T-helper 2 cell treated with Interferon-gamma antibody and Interleukin-4, amounts not matched to agents 5 μg/mL and 100 μg/mL, for 36 hours (primary cell): ENCODE measurements at regions not wholly inside any gene's neighbourhood (a gene's known extent, or its start where the extent isn't known, plus 50 kb on each side); places are given as distances from the start of the nearest gene placed in this dataset.
"Not testable (repeated sequence)": the region's sequence is repeated elsewhere in the genome, so short reads cannot be mapped to it uniquely, and the experiment has no call there.

Source experiments
- DNase-seq: peaks from one replicate; pipeline ENCODE4 v3.0.0; 2021; ENCODE audit warnings: low spot score
- H3K27ac Mint-ChIP-seq: one replicate; pipeline ENCODE4 v1.8.0; 2021; ENCODE audit warnings: mild to moderate bottlenecking, mixed read lengths
- H3K27me3 Mint-ChIP-seq: one replicate; pipeline ENCODE4 v1.8.0; 2021; ENCODE audit warnings: low read depth, mixed read lengths
- H3K36me3 Mint-ChIP-seq: one replicate; pipeline ENCODE4 v1.8.0; 2021; ENCODE audit warnings: low read depth, mixed read lengths
- H3K4me1 Mint-ChIP-seq: one replicate; pipeline ENCODE4 v1.8.0; 2021; ENCODE audit warnings: low read depth, mixed read lengths
- H3K4me3 Mint-ChIP-seq: one replicate; pipeline ENCODE4 v1.8.0; 2022; ENCODE audit warnings: mild to moderate bottlenecking, moderate library complexity, mixed read lengths
- H3K9me3 Mint-ChIP-seq: one replicate; pipeline ENCODE4 v1.8.0; 2021; ENCODE audit warnings: mixed read lengths

- H3K4me1 Mint-ChIP-seq, H3K4me3 Mint-ChIP-seq, H3K27me3 Mint-ChIP-seq, DNase-seq, H3K36me3 Mint-ChIP-seq, H3K27ac Mint-ChIP-seq, H3K9me3 Mint-ChIP-seq: not testable (repeated sequence)
These were observed 238.0 kb downstream of the ZNF621 start for GRCh38 chr3:40762771-40763170.

GRCh38 chr3:40763807-40764206, 239.0 kb downstream of the ZNF621 start:
- Mint-ChIP-seq H3K4me3 (no peak overlapping the region), H3K4me1 (no peaks in the 10 kb centered on the region), H3K27ac (no peak overlapping the region), H3K36me3 (no peaks in the 10 kb centered on the region), H3K27me3 (no peaks in the 10 kb centered on the region), H3K9me3 (peaks cover 6% of the 10 kb centered on the region)
- no peak for DNase-seq

GRCh38 chr3:40764747-40765146, 240.0 kb downstream of the ZNF621 start:
- H3K27ac Mint-ChIP-seq = no peak overlapping the region

GRCh38 chr3:40765884-40766283, 241.1 kb downstream of the ZNF621 start:
- Mint-ChIP-seq H3K4me1 (peaks cover 2% of the 10 kb centered on the region), H3K27ac (no peak overlapping the region), H3K36me3 (no peaks in the 10 kb centered on the region), H3K27me3 (no peaks in the 10 kb centered on the region), H3K9me3 (no peaks in the 10 kb centered on the region), H3K4me3 (no peak overlapping the region)
- DNase-seq = no peak

More at GRCh38 chr3:40764747-40765146, 240.0 kb downstream of the ZNF621 start:
- Mint-ChIP-seq H3K4me3 (no peak overlapping the region), H3K9me3 (peaks cover 6% of the 10 kb centered on the region), H3K27me3 (no peaks in the 10 kb centered on the region), H3K4me1 (no peaks in the 10 kb centered on the region), H3K36me3 (no peaks in the 10 kb centered on the region)
- DNase-seq = no peak

GRCh38 chr3:40766396-40766795, 241.6 kb downstream of the ZNF621 start:
- no peak overlapping the region for H3K27ac Mint-ChIP-seq
- H3K9me3 Mint-ChIP-seq = no peaks in the 10 kb centered on the region
- no peak for DNase-seq
- H3K27me3 Mint-ChIP-seq = no peaks in the 10 kb centered on the region
- H3K36me3 Mint-ChIP-seq = no peaks in the 10 kb centered on the region
- H3K4me1 Mint-ChIP-seq = peaks cover 2% of the 10 kb centered on the region
- no peak overlapping the region for H3K4me3 Mint-ChIP-seq

- no peaks in the 10 kb centered on the region for H3K36me3 Mint-ChIP-seq
- peaks cover 2% of the 10 kb centered on the region for H3K4me1 Mint-ChIP-seq
- H3K27me3 Mint-ChIP-seq = no peaks in the 10 kb centered on the region
- H3K9me3 Mint-ChIP-seq = no peaks in the 10 kb centered on the region
- H3K27ac Mint-ChIP-seq = no peak overlapping the region
- no peak for DNase-seq
- H3K4me3 Mint-ChIP-seq = no peak overlapping the region
These were observed 243.3 kb downstream of the ZNF621 start for GRCh38 chr3:40768046-40768445.

GRCh38 chr3:40768536-40768935, 243.8 kb downstream of the ZNF621 start:
- no peaks in the 10 kb centered on the region for H3K36me3 Mint-ChIP-seq
- no peak overlapping the region for H3K4me3 Mint-ChIP-seq
- peaks cover 2% of the 10 kb centered on the region for H3K4me1 Mint-ChIP-seq
- DNase-seq = no peak
- H3K27me3 Mint-ChIP-seq = no peaks in the 10 kb centered on the region
- H3K27ac Mint-ChIP-seq = no peak overlapping the region
- H3K9me3 Mint-ChIP-seq = no peaks in the 10 kb centered on the region

- H3K36me3 Mint-ChIP-seq = no peaks in the 10 kb centered on the region
- H3K9me3 Mint-ChIP-seq = no peaks in the 10 kb centered on the region
- no peak overlapping the region for H3K27ac Mint-ChIP-seq
- H3K27me3 Mint-ChIP-seq = no peaks in the 10 kb centered on the region
- peaks cover 2% of the 10 kb centered on the region for H3K4me1 Mint-ChIP-seq
- DNase-seq = no peak
- H3K4me3 Mint-ChIP-seq = no peak overlapping the region
These were observed 245.3 kb downstream of the ZNF621 start for GRCh38 chr3:40770061-40770460.

- H3K27ac Mint-ChIP-seq = no peak overlapping the region
- DNase-seq = no peak
- no peak overlapping the region for H3K4me3 Mint-ChIP-seq
- no peaks in the 10 kb centered on the region for H3K27me3 Mint-ChIP-seq
- no peaks in the 10 kb centered on the region for H3K9me3 Mint-ChIP-seq
- peaks cover 2% of the 10 kb centered on the region for H3K4me1 Mint-ChIP-seq
- H3K36me3 Mint-ChIP-seq = no peaks in the 10 kb centered on the region
These were observed 246.4 kb downstream of the ZNF621 start for GRCh38 chr3:40771112-40771511.

- Mint-ChIP-seq H3K4me1 (no peaks in the 10 kb centered on the region), H3K9me3 (no peaks in the 10 kb centered on the region), H3K4me3 (no peak overlapping the region), H3K27ac (no peak overlapping the region), H3K36me3 (no peaks in the 10 kb centered on the region), H3K27me3 (peaks cover 3% of the 10 kb centered on the region)
- no peak for DNase-seq
These were observed 254.3 kb downstream of the ZNF621 start for GRCh38 chr3:40779039-40779438.

- DNase-seq = no peak
- H3K27me3 Mint-ChIP-seq = peaks cover 3% of the 10 kb centered on the region
- H3K9me3 Mint-ChIP-seq = no peaks in the 10 kb centered on the region
- H3K4me1 Mint-ChIP-seq = no peaks in the 10 kb centered on the region
- H3K36me3 Mint-ChIP-seq = no peaks in the 10 kb centered on the region
- no peak overlapping the region for H3K27ac Mint-ChIP-seq
- no peak overlapping the region for H3K4me3 Mint-ChIP-seq
These were observed 255.6 kb downstream of the ZNF621 start for GRCh38 chr3:40780291-40780924.

GRCh38 chr3:40780925-40781406, 256.2 kb downstream of the ZNF621 start:
- Mint-ChIP-seq H3K36me3 (no peaks in the 10 kb centered on the region), H3K9me3 (no peaks in the 10 kb centered on the region), H3K4me3 (no peak overlapping the region), H3K4me1 (no peaks in the 10 kb centered on the region), H3K27ac (no peak overlapping the region), H3K27me3 (peaks cover 3% of the 10 kb centered on the region)
- DNase-seq = no peak

- Mint-ChIP-seq H3K4me1 (no peaks in the 10 kb centered on the region), H3K27ac (no peak overlapping the region), H3K36me3 (no peaks in the 10 kb centered on the region), H3K9me3 (peaks cover 4% of the 10 kb centered on the region), H3K4me3 (no peak overlapping the region), H3K27me3 (peaks cover under 1% of the 10 kb centered on the region)
- no peak for DNase-seq
These were observed 257.5 kb downstream of the ZNF621 start for GRCh38 chr3:40782111-40782721.

GRCh38 chr3:40790746-40791145, 266.0 kb downstream of the ZNF621 start:
- Mint-ChIP-seq H3K27me3 (peaks cover 6% of the 10 kb centered on the region), H3K36me3 (no peaks in the 10 kb centered on the region), H3K27ac (no peak overlapping the region), H3K9me3 (peaks cover 4% of the 10 kb centered on the region), H3K4me3 (no peak overlapping the region), H3K4me1 (no peaks in the 10 kb centered on the region)
- no peak for DNase-seq

- Mint-ChIP-seq H3K36me3 (no peaks in the 10 kb centered on the region), H3K27me3 (peaks cover 6% of the 10 kb centered on the region), H3K27ac (no peak overlapping the region), H3K9me3 (no peaks in the 10 kb centered on the region), H3K4me3 (no peak overlapping the region), H3K4me1 (no peaks in the 10 kb centered on the region)
- no peak for DNase-seq
These were observed 269.0 kb downstream of the ZNF621 start for GRCh38 chr3:40793730-40794129.
